ENCODE measurements at regions not wholly inside any gene's neighbourhood (a gene's known extent, or its start where the extent isn't known, plus 50 kb on each side); places are given as distances from the start of the nearest gene placed in this dataset.

DNA sequence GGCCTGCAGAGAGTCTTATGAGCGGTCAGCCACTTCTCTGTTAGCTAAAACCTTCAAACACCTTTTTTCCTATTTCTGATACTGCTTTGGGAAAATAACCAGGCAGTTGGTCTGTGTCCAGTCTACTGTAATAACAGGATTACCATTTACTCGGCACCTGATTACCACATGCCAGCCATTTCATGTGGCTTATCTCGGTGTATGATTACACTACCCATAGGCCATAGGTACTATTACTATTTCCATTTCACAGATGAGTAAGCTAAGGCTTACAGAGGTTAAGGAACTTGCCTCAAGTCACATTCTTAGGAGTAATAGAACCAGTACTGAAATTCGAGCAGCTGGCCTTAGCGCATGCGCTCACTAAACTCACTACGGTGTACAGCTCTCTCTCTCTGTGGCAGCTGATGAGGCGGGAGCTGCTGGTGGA is 147.2 kb upstream of the L3MBTL4 start:
- Histone ChIP-seq H3K27me3 (ENCODE audit: insufficient read depth, low read length) (no peaks in the 10 kb centered on the region), H3K4me3 (replicated peaks in 1 of 2; ENCODE audit: low read depth in 1 of 2, low read length in 2 of 2) (no peak overlapping the region), H3K9ac (ENCODE audit: low read length) (no peak overlapping the region), H3K9me2 (ENCODE audit: insufficient read depth) (no peaks in the 10 kb centered on the region), H3K4me2 (ENCODE audit: low read length) (no peak overlapping the region), H2AFZ (ENCODE audit: low read depth, low read length, poor library complexity, severe bottlenecking) (no peak overlapping the region), H3K79me2 (ENCODE audit: insufficient read depth, low read length) (no peaks in the 10 kb centered on the region), H3K36me3 (ENCODE audit: control insufficient read depth in 1 of 2, insufficient read depth in 2 of 2, low read length in 2 of 2) (no peaks in the 10 kb centered on the region), H4K20me1 (ENCODE audit: insufficient read depth) (no peaks in the 10 kb centered on the region), H3K27ac (ENCODE audit: low read depth, low read length) (no peak overlapping the region), H3K4me1 (ENCODE audit: control insufficient read depth in 1 of 2, insufficient read depth in 2 of 2, low read length in 2 of 2) (no peaks in the 10 kb centered on the region), H3K9me3 (ENCODE audit: control insufficient read depth in 1 of 2, insufficient read depth in 1 of 2, low read depth in 1 of 2, low read length in 2 of 2) (peaks cover 4 to 20% of the 10 kb centered on the region in 2 experiments; a peak in 2 of 4 replicates)
- no peak for TF ChIP-seq SRF (IDR thresholded peaks at IDR 0.05; ENCODE audit: low read depth)
- TF ChIP-seq, protein P1, sequence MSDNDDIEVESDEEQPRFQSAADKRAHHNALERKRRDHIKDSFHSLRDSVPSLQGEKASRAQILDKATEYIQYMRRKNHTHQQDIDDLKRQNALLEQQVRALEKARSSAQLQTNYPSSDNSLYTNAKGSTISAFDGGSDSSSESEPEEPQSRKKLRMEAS (IDR thresholded peaks at IDR 0.05), result no peak
- TF ChIP-seq ZFX (IDR thresholded peaks at IDR 0.05), result no peak
- ATAC-seq (no peak), DNase-seq (ENCODE audit: low read depth, low spot score) (no peak)
- POLR2A ChIA-PET, result no interaction called here
- intact Hi-C loops (cut with micrococcal nuclease), result no loop called here
- CTCF ChIA-PET, result no interaction called here
- RAD21 ChIA-PET (ENCODE audit: low non-redundant PET in 1 of 2, low total read pairs in 2 of 2, uncharacterized antibody in 2 of 2, unreplicated experiment in 2 of 2), result no interaction called here
- no TSS peak for BruUV-seq (replicated peaks)

DNA sequence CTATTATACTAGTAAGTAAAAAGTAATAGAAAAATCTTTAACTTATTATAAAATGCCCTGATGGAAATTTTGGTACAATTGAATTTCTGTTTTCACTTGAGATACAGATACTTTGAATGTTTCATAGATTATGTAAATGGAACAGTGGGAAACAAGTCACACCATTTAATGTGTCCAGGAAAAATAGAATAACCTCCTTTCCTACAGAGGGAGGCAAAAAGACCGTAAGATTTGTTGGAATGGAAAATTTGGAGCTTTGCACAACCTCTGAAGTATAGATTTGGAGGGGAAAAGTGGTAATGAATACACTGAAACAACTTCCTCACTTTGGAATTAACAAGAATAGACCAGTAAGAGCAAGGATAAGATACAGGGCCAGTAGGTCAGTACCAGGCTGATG is 149.2 kb upstream of the L3MBTL4 start:
- peaks cover 0 to 16% of the 10 kb centered on the region in 2 experiments; a peak in 2 of 4 replicates for H3K9me3 ChIP-seq (ENCODE audit: control insufficient read depth in 1 of 2, insufficient read depth in 1 of 2, low read depth in 1 of 2, low read length in 2 of 2)
- ChIA-PET CTCF (no interaction called here), POLR2A (no interaction called here), RAD21 (ENCODE audit: low non-redundant PET in 1 of 2, low total read pairs in 2 of 2, uncharacterized antibody in 2 of 2, unreplicated experiment in 2 of 2) (no interaction called here)
- no peak overlapping the region for H3K9ac ChIP-seq (ENCODE audit: low read length)
- ATAC-seq, result no peak
- H3K27me3 ChIP-seq (ENCODE audit: insufficient read depth, low read length), result no peaks in the 10 kb centered on the region
- no peak for TF ChIP-seq SP1 (IDR thresholded peaks at IDR 0.05; ENCODE audit: low read depth)
- H3K4me3 ChIP-seq (replicated peaks in 1 of 2; ENCODE audit: low read depth in 1 of 2, low read length in 2 of 2), result no peak overlapping the region
- H3K36me3 ChIP-seq (ENCODE audit: control insufficient read depth in 1 of 2, insufficient read depth in 2 of 2, low read length in 2 of 2), result no peaks in the 10 kb centered on the region
- no peak for DNase-seq (ENCODE audit: low read depth, low spot score)
- BruUV-seq (replicated peaks), result no TSS peak
- no peaks in the 10 kb centered on the region for H3K79me2 ChIP-seq (ENCODE audit: insufficient read depth, low read length)
- H4K20me1 ChIP-seq (ENCODE audit: insufficient read depth), result no peaks in the 10 kb centered on the region
- no peak overlapping the region for H2AFZ ChIP-seq (ENCODE audit: low read depth, low read length, poor library complexity, severe bottlenecking)
- no peak overlapping the region for H3K4me2 ChIP-seq (ENCODE audit: low read length)
- intact Hi-C loops (cut with micrococcal nuclease), result no loop called here
- H3K9me2 ChIP-seq (ENCODE audit: insufficient read depth), result no peaks in the 10 kb centered on the region
- no peak overlapping the region for H3K27ac ChIP-seq (ENCODE audit: low read depth, low read length)
- no peaks in the 10 kb centered on the region for H3K4me1 ChIP-seq (ENCODE audit: control insufficient read depth in 1 of 2, insufficient read depth in 2 of 2, low read length in 2 of 2)
